Ascending aorta (tissue), 2 donors: ENCODE measurements at regions not wholly inside any gene's neighbourhood (a gene's known extent, or its start where the extent isn't known, plus 50 kb on each side); places are given as distances from the start of the nearest gene placed in this dataset.
"Not testable (repeated sequence)": the region's sequence is repeated elsewhere in the genome, so short reads cannot be mapped to it uniquely, and the experiment has no call there.

Experiments used
- DNase-seq, 2 donors: peaks; one replicate each; pipeline ENCODE4 v3.0.0-alpha.2; 2019; ENCODE audit warnings: low spot score in 2 of 2
- H3K27ac ChIP-seq, 2 donors: fragments of 200-600 bp; sonication (generic); one replicate each; pipeline ENCODE4 v1.5.1; 2016 to 2017; ENCODE audit warnings: mild to moderate bottlenecking in 1 of 2
- H3K27me3 ChIP-seq: fragments of 200-600 bp; sonication (generic); one replicate; pipeline ENCODE4 v1.5.1; 2017
- H3K36me3 ChIP-seq, 2 donors: fragments of 200-600 bp; sonication (generic); one replicate each; pipeline ENCODE4 v1.5.1; 2016
- H3K4me1 ChIP-seq, 2 donors: fragments of 200-600 bp; sonication (generic); one replicate each; pipeline ENCODE4 v1.5.1; 2016 to 2017; ENCODE audit warnings: mild to moderate bottlenecking in 1 of 2
- H3K4me3 ChIP-seq, 2 donors: fragments of 200-600 bp; sonication (generic); one replicate each; pipeline ENCODE4 v1.5.1; 2016 to 2017; ENCODE audit warnings: mild to moderate bottlenecking in 1 of 2
- H3K9me3 ChIP-seq, 2 donors: fragments of 200-600 bp; sonication (generic); one replicate each; pipeline ENCODE4 v1.5.1; 2016
- CTCF ChIP-seq, 3 experiments: fragments of 200-600 bp in 2 of 3; fragments of 450-650 bp in 1 of 3; sonication (generic) in 2 of 3; IDR thresholded peaks; one replicate each; pipeline ENCODE4 v1.5.1; 2016 to 2019; ENCODE audit warnings: antibody characterized with exemption in 3 of 3, mild to moderate bottlenecking in 1 of 3, moderate library complexity in 1 of 3
- intact Hi-C: fragments of 100-400 bp; cut with DNase I; formaldehyde crosslinking; loops from one replicate; pipeline ENCODE4 v1.15.1; 2023

GRCh38 chr6:167420177-167420576 lies 95.3 kb downstream of the TTLL2 start:
- no peak for DNase-seq
- Histone ChIP-seq H3K36me3 (no peaks in the 10 kb centered on the region), H3K4me1 (no peaks in the 10 kb centered on the region), H3K27ac (no peak overlapping the region), H3K27me3 (no peaks in the 10 kb centered on the region), H3K9me3 (no peaks in the 10 kb centered on the region), H3K4me3 (no peak overlapping the region)
- TF ChIP-seq CTCF (IDR thresholded peaks at IDR 0.05): no peak
- intact Hi-C loops: no loop called here

GRCh38 chr6:167420858-167421766 lies 96.2 kb downstream of the TTLL2 start:
- TF ChIP-seq CTCF (IDR thresholded peaks at IDR 0.05): no peak
- no peak overlapping the region for H3K4me3 ChIP-seq
- H3K4me1 ChIP-seq: no peaks in the 10 kb centered on the region
- no peak for DNase-seq
- intact Hi-C loops: no loop called here
- no peak overlapping the region for H3K27ac ChIP-seq
- no peaks in the 10 kb centered on the region for H3K36me3 ChIP-seq
- H3K27me3 ChIP-seq: no peaks in the 10 kb centered on the region
- H3K9me3 ChIP-seq: no peaks in the 10 kb centered on the region

DNA sequence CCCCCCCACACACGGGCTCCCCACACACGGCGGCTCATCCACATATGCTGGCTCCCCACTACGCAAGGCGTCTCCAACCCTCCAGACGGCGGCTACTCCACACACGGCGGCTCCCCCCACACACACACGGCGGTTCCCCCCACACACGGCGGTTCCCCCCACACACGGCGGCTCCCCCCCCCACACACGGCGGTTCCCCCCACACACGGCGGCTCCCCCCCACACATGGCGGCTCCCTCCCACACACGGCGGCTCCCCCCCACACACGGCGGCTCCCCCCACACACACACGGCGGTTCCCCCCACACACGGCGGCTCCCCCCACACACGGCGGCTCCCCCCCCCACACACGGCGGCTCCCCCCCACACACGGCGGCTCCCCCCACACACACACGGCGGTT lies 97.1 kb downstream of the TTLL2 start:
- H3K4me3 ChIP-seq, H3K4me1 ChIP-seq, intact Hi-C loops, H3K27me3 ChIP-seq, DNase-seq, H3K9me3 ChIP-seq, H3K36me3 ChIP-seq, H3K27ac ChIP-seq: not testable (repeated sequence)

DNA sequence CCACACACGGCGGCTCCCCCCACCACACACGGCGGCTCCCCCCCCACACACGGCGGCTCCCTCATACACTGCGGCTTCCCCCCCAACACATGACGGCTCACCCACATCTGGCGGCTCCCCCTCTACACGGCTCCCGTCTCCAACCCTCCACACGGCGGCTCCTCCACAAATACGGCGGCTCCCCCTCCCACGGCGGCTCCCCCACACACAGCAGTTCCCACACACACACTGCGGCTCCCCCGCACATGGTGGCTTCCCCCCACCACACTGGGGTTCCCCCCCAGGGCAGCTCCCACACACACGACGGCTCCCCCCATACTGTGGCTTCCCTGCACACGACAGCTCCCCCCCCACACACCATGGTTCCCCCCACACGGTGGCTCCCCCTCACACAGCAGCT lies 98.0 kb downstream of the TTLL2 start:
- TF ChIP-seq CTCF (IDR thresholded peaks at IDR 0.05): no peak
- Histone ChIP-seq H3K27me3 (no peaks in the 10 kb centered on the region), H3K27ac (no peak overlapping the region), H3K4me3 (no peak overlapping the region), H3K9me3 (no peaks in the 10 kb centered on the region), H3K4me1 (no peaks in the 10 kb centered on the region), H3K36me3 (no peaks in the 10 kb centered on the region)
- DNase-seq: no peak
- intact Hi-C loops: no loop called here

- Histone ChIP-seq H3K27ac (no peak overlapping the region), H3K36me3 (no peaks in the 10 kb centered on the region), H3K4me3 (no peak overlapping the region), H3K27me3 (no peaks in the 10 kb centered on the region), H3K4me1 (no peaks in the 10 kb centered on the region), H3K9me3 (no peaks in the 10 kb centered on the region)
- intact Hi-C loops: no loop called here
- TF ChIP-seq CTCF (IDR thresholded peaks at IDR 0.05): no peak
- DNase-seq: no peak
These were observed 99.3 kb downstream of the TTLL2 start for GRCh38 chr6:167424060-167424673.

GRCh38 chr6:167424700-167425099 lies 99.8 kb downstream of the TTLL2 start:
- intact Hi-C loops: no loop called here
- no peaks in the 10 kb centered on the region for H3K27me3 ChIP-seq
- no peaks in the 10 kb centered on the region for H3K4me1 ChIP-seq
- no peaks in the 10 kb centered on the region for H3K36me3 ChIP-seq
- no peak overlapping the region for H3K4me3 ChIP-seq
- no peak overlapping the region for H3K27ac ChIP-seq
- no peak for TF ChIP-seq CTCF (IDR thresholded peaks at IDR 0.05)
- no peak for DNase-seq
- no peaks in the 10 kb centered on the region for H3K9me3 ChIP-seq
